GM12878 (cell line): ENCODE measurements at regions not wholly inside any gene's neighbourhood (a gene's known extent, or its start where the extent isn't known, plus 50 kb on each side); places are given as distances from the start of the nearest gene placed in this dataset.

Experiments used
- ATAC-seq: fragments of 200-7000 bp; cut with Tn5 transposase; 3 replicates; pipeline ENCODE4 v1.9.1; 2020; ENCODE audit warnings: mild to moderate bottlenecking, moderate library complexity
- BruUV-seq: library from RNA; stranded (reverse); fragments of 400-500 nt; replicated peaks from 2 replicates; lab custom pipeline; 2021; lab: Mats Ljungman, UMichigan
- CTCF ChIA-PET: fragments of 300-600 bp; sonication (Branson Sonifier 250); formaldehyde crosslinking; extraction: SDS; loops from one replicate; lab custom pipeline; 2021; ENCODE audit warnings: inconsistent platforms; lab: Yijun Ruan, JAX
- POLR2A ChIA-PET: fragments of 350-600 bp; formaldehyde crosslinking; extraction: SDS; loops from one replicate; lab custom pipeline; 2021; ENCODE audit warnings: inconsistent platforms; lab: Charles Lee
- RAD21 ChIA-PET: fragments of 300-600 bp; sonication (Branson Sonifier 250); formaldehyde crosslinking; loops from one replicate; lab custom pipeline; 2023; ENCODE audit warnings: antibody characterized with exemption; ENCODE audit not compliant: unreplicated experiment; lab: Charles Lee
- SMC1A ChIA-PET: fragments of 300-600 bp; sonication (Branson Sonifier 250); formaldehyde crosslinking; loops from one replicate; lab custom pipeline; 2023; ENCODE audit not compliant: unreplicated experiment, uncharacterized antibody; lab: Charles Lee
- DNase-seq: peaks from one replicate; pipeline ENCODE4 v3.0.0-alpha.2; 2011; ENCODE audit warnings: low read depth, low spot score
- FAIRE-seq: peaks from 3 replicates; lab custom pipeline; 2011; peaks lifted over from hg19 to GRCh38; lab: Jason Lieb, UNC
- H2AFZ ChIP-seq: 2 replicates; pipeline ENCODE4 v1.6.0; 2011; ENCODE audit warnings: low read depth, low read length, control low read depth; ENCODE audit not compliant: control insufficient read depth
- H3K27ac ChIP-seq: 2 replicates; pipeline ENCODE4 v1.5.1; 2011; ENCODE audit warnings: control low read depth; ENCODE audit not compliant: control insufficient read depth, insufficient read depth
- H3K27me3 ChIP-seq, 2 experiments: replicated peaks in 1 of 2; 2 replicates each; pipeline versions ENCODE4 v1.6.0 to v1.6.1; 2011; ENCODE audit warnings: low read length in 1 of 2; ENCODE audit not compliant: control insufficient read depth in 2 of 2, insufficient read depth in 2 of 2
- H3K36me3 ChIP-seq, 2 experiments: 2 replicates each; pipeline ENCODE4 v1.5.1; 2011; ENCODE audit warnings: low read length in 1 of 2; ENCODE audit not compliant: control insufficient read depth in 2 of 2, insufficient read depth in 2 of 2
- H3K4me1 ChIP-seq: 2 replicates; pipeline ENCODE4 v1.6.1; 2011; ENCODE audit warnings: mild to moderate bottlenecking, low read length, moderate library complexity, mixed read lengths; ENCODE audit not compliant: control insufficient read depth, insufficient read depth
- H3K4me2 ChIP-seq: 2 replicates; pipeline ENCODE4 v1.6.0; 2011; ENCODE audit warnings: control low read depth; ENCODE audit not compliant: control insufficient read depth, insufficient read depth
- H3K4me3 ChIP-seq: fragments of 200-600 bp; sonication (generic); 2 replicates; pipeline ENCODE4 v1.5.1; 2016
- H3K79me2 ChIP-seq: 2 replicates; pipeline ENCODE4 v1.6.0; 2011; ENCODE audit warnings: low read length; ENCODE audit not compliant: control insufficient read depth, insufficient read depth
- H3K9ac ChIP-seq: 2 replicates; pipeline ENCODE4 v1.8.0; 2011; ENCODE audit warnings: low read length, control low read depth, mixed read lengths; ENCODE audit not compliant: control insufficient read depth, insufficient read depth
- H3K9me3 ChIP-seq: replicated peaks from 3 replicates; pipeline ENCODE4 v1.5.1; 2011; ENCODE audit warnings: mild to moderate bottlenecking, low read length; ENCODE audit not compliant: control insufficient read depth, insufficient read depth
- H4K20me1 ChIP-seq: 2 replicates; pipeline ENCODE4 v1.6.0; 2011; ENCODE audit not compliant: control insufficient read depth, insufficient read depth
- CREB1 ChIP-seq: IDR thresholded peaks from 2 replicates; pipeline ENCODE4 v1.6.1; 2012; ENCODE audit warnings: low read depth, mild to moderate bottlenecking, inconsistent platforms
- HDGF ChIP-seq: fragments of 450-650 bp; IDR thresholded peaks from 2 replicates; pipeline ENCODE4 v1.6.1; 2016; ENCODE audit warnings: antibody characterized with exemption
- MLLT1 ChIP-seq: fragments of 450-650 bp; IDR thresholded peaks from 2 replicates; pipeline ENCODE4 v1.6.1; 2016; ENCODE audit warnings: mild to moderate bottlenecking
- POLR2AphosphoS2 ChIP-seq: IDR thresholded peaks from 2 replicates; pipeline ENCODE4 v1.6.1; 2011; ENCODE audit warnings: low read depth, mild to moderate bottlenecking, low read length, improper control_type of control experiment, moderate library complexity
- POLR2AphosphoS5 ChIP-seq: IDR thresholded peaks from 2 replicates; pipeline ENCODE4 v1.6.1; 2011; ENCODE audit warnings: mild to moderate bottlenecking, low read length, inconsistent platforms
- RELA ChIP-seq: fragments of 450-650 bp; IDR thresholded peaks from 2 replicates; pipeline ENCODE4 v1.8.0; 2014; ENCODE audit warnings: borderline replicate concordance; ENCODE audit not compliant: partially characterized antibody
- STAT3 ChIP-seq: IDR thresholded peaks from 2 replicates; pipeline ENCODE4 v1.6.1; 2011; ENCODE audit warnings: low read depth, low read length, improper control_type of control experiment
- TCF3 ChIP-seq: IDR thresholded peaks from 2 replicates; pipeline ENCODE4 v1.6.1; 2012; ENCODE audit warnings: low read depth, mild to moderate bottlenecking, low read length, borderline replicate concordance; ENCODE audit not compliant: insufficient read depth
- ZBTB4 ChIP-seq: fragments of 450-650 bp; formaldehyde crosslinking; IDR thresholded peaks from 2 replicates; pipeline ENCODE4 v1.4.0; 2022; ENCODE audit warnings: mild to moderate bottlenecking, moderate library complexity
- ZNF622 ChIP-seq: fragments of 450-650 bp; IDR thresholded peaks from 2 replicates; pipeline ENCODE4 v1.6.1; 2017; ENCODE audit warnings: mild to moderate bottlenecking, inconsistent platforms
- ZSCAN29 ChIP-seq: fragments of 450-650 bp; IDR thresholded peaks from 2 replicates; pipeline ENCODE4 v1.6.1; 2017; ENCODE audit warnings: mild to moderate bottlenecking, moderate library complexity
- in situ Hi-C: fragments of 300-500 bp; cut with MboI; formaldehyde crosslinking; loops from 9 replicates; pipeline ENCODE4 v1.14.3; 2018; ENCODE audit warnings: mixed read lengths
- intact Hi-C: fragments of 100-400 bp; cut with micrococcal nuclease; formaldehyde crosslinking; loops from one replicate; pipeline ENCODE4 v1.14.2; 2022; ENCODE audit not compliant: unreplicated experiment

- Histone ChIP-seq H3K27ac (no peak overlapping the region), H2AFZ (no peak overlapping the region), H3K4me1 (no peaks in the 10 kb centered on the region), H3K79me2 (no peaks in the 10 kb centered on the region), H3K9ac (no peak overlapping the region), H3K9me3 (no peaks in the 10 kb centered on the region), H3K36me3 (no peaks in the 10 kb centered on the region), H4K20me1 (no peaks in the 10 kb centered on the region), H3K4me2 (no peak overlapping the region), H3K27me3 (no peaks in the 10 kb centered on the region), H3K4me3 (no peak overlapping the region)
- CTCF ChIA-PET = no interaction called here
- DNase-seq (no peak), ATAC-seq (no peak), FAIRE-seq (no peak)
- RAD21 ChIA-PET = no interaction called here
- no TSS peak for BruUV-seq
- SMC1A ChIA-PET = no interaction called here
- no peak for TF ChIP-seq TCF3
- no peak for TF ChIP-seq MLLT1
- no peak for TF ChIP-seq HDGF
- TF ChIP-seq ZBTB4 (CRISPR knock-in tag) = no peak
- no peak for TF ChIP-seq RELA
- TF ChIP-seq STAT3 = no peak
- TF ChIP-seq ZNF622 = no peak
- TF ChIP-seq CREB1 = no peak
- TF ChIP-seq POLR2AphosphoS5 = no peak
- TF ChIP-seq ZSCAN29 = no peak
- TF ChIP-seq POLR2AphosphoS2 = no peak
- in situ Hi-C loops = no loop called here
- POLR2A ChIA-PET = interaction anchor here (0.7 kb wide), 1 partner anchor 557 kb away, joined by 3 read pairs; no protein-coding TSS in a partner anchor
- intact Hi-C loops = no loop called here
Observed at GRCh38 chr6:74780831-74781230, 425.0 kb downstream of the COL12A1 start.
